GM12878 (cell line): ENCODE measurements at regions not wholly inside any gene's neighbourhood (a gene's known extent, or its start where the extent isn't known, plus 50 kb on each side); places are given as distances from the start of the nearest gene placed in this dataset.

Source experiments
- EGR1 ChIP-seq, 2 experiments: IDR thresholded peaks; 1 replicate in 1 of 2; 2 replicates in 1 of 2; pipeline ENCODE4 v1.6.1; 2011 to 2012; ENCODE audit warnings: low read depth in 2 of 2, low read length in 2 of 2, borderline replicate concordance in 1 of 2, mild to moderate bottlenecking in 1 of 2, moderate library complexity in 1 of 2
- FOXK2 ChIP-seq: fragments of 450-650 bp; IDR thresholded peaks from 2 replicates; pipeline ENCODE4 v1.6.1; 2017; ENCODE audit warnings: mild to moderate bottlenecking, moderate library complexity
- FOXM1 ChIP-seq: IDR thresholded peaks from 2 replicates; pipeline ENCODE4 v1.6.1; 2012; ENCODE audit warnings: low read depth, mild to moderate bottlenecking, inconsistent platforms, low read length, moderate library complexity
- IKZF1 ChIP-seq: fragments of 450-650 bp; conservative IDR thresholded peaks from 2 replicates; pipeline ENCODE4 v1.6.1; 2017; ENCODE audit warnings: antibody characterized with exemption, mild to moderate bottlenecking
- NRF1 ChIP-seq: conservative IDR thresholded peaks from 2 replicates; pipeline ENCODE4 v1.6.1; 2011; ENCODE audit warnings: mild to moderate bottlenecking, low read depth, low read length, improper control_type of control experiment
- POLR2A ChIP-seq: IDR thresholded peaks from 2 replicates; pipeline ENCODE4 v1.6.1; 2011; ENCODE audit warnings: low read depth, mild to moderate bottlenecking, low read length

DNA sequence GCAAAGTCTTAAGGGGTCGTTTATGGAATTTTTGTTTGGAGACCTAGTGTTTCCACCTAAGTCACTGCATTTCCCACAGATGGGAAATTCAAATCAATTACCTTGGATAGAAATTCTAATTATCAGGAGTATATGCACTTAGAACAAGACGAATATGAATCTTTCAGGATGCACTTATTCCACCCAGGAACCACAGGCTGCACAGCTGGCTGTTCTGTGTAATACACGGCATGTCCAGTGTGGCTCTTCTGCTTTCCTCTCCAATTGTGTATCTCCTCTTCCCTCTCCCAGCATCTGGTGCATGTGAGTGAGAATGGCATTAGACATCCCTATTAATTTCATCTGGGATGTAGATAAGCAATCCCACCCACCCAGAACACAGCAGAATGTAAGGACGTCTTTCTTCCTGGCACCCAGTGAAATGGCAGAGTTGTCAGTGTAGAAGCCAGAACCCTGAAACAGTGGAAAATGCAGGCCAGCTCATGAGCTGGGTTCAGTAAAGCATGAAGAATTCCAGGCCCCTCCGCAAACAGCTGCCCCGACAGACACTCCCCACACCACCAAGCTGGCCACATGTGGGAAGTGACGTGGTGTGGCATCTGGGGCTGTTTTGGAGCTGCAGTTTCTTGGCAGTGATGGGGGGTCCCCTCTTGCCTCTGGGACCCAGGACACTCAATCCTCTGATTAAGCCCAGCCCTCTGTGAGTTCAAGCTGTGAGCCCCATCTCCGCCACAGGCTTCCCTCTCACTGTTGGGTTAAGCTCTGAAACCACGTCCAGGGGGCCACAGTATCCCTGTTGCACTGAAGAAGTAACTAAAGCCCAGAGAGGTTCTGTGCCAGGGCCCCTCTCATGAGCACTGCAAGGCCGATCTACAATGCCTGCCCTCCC is 180.1 kb upstream of the CST7 start:
- no peak for TF ChIP-seq POLR2A
- no peak for TF ChIP-seq FOXK2
- no peak for TF ChIP-seq FOXM1
- TF ChIP-seq IKZF1, result no peak
- no peak for TF ChIP-seq NRF1
- TF ChIP-seq EGR1 (IDR thresholded peaks at IDR 0.05; ENCODE audit: borderline replicate concordance in 1 of 2, low read depth in 2 of 2, low read length in 2 of 2), result no peak
